ENCODE measurements at regions not wholly inside any gene's neighbourhood (a gene's known extent, or its start where the extent isn't known, plus 50 kb on each side); places are given as distances from the start of the nearest gene placed in this dataset.

DNA sequence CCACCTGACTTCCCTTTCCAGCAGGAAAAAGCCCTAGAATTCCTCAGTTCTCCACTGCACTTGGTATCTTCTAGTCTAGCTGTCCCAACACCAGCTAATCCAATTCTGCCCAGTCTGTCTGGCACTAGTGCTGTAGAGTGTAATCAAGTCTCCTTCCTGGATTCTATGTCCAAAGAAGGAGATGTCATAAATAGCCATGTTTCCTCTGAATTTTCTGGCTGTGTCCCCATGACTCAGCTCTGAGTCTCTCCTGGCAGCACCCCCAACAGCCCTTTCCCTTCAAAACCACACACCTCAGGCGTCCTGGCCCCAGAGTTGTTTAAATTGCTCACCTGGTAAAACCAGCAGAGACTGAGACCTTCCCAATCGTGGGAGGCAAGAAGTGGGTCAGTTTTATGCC is 197.2 kb downstream of the GRXCR1 start:
- H3K4me1 ChIP-seq (ENCODE audit: insufficient read depth, low read length, poor library complexity, severe bottlenecking) = no peaks in the 10 kb centered on the region
- intact Hi-C loops (cut with micrococcal nuclease; ENCODE audit: unreplicated experiment) = no loop called here
- H3K9me3 ChIP-seq (ENCODE audit: low read depth, low read length, poor library complexity, severe bottlenecking) = peaks cover 23% of the 10 kb centered on the region
- no peaks in the 10 kb centered on the region for H3K36me3 ChIP-seq (ENCODE audit: insufficient read depth, low read length, poor library complexity, severe bottlenecking)
- POLR2A ChIA-PET (ENCODE audit: low non-redundant PET) = no interaction called here
- TF ChIP-seq, protein P1, sequence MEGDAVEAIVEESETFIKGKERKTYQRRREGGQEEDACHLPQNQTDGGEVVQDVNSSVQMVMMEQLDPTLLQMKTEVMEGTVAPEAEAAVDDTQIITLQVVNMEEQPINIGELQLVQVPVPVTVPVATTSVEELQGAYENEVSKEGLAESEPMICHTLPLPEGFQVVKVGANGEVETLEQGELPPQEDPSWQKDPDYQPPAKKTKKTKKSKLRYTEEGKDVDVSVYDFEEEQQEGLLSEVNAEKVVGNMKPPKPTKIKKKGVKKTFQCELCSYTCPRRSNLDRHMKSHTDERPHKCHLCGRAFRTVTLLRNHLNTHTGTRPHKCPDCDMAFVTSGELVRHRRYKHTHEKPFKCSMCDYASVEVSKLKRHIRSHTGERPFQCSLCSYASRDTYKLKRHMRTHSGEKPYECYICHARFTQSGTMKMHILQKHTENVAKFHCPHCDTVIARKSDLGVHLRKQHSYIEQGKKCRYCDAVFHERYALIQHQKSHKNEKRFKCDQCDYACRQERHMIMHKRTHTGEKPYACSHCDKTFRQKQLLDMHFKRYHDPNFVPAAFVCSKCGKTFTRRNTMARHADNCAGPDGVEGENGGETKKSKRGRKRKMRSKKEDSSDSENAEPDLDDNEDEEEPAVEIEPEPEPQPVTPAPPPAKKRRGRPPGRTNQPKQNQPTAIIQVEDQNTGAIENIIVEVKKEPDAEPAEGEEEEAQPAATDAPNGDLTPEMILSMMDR (conservative IDR thresholded peaks at IDR 0.05; ENCODE audit: low read depth, low read length) = no peak
- CTCF ChIA-PET = no interaction called here
- H3K27ac ChIP-seq (ENCODE audit: low read depth, low read length, poor library complexity, severe bottlenecking) = no peak overlapping the region
- BruUV-seq (replicated peaks) = no TSS peak
- no peak for DNase-seq (ENCODE audit: low spot score)
- H3K27me3 ChIP-seq (replicated peaks; ENCODE audit: insufficient read depth, low read depth, low read length, poor library complexity) = no peaks in the 10 kb centered on the region
- H3K4me3 ChIP-seq (ENCODE audit: low read depth, low read length, poor library complexity, severe bottlenecking) = no peak overlapping the region

DNA sequence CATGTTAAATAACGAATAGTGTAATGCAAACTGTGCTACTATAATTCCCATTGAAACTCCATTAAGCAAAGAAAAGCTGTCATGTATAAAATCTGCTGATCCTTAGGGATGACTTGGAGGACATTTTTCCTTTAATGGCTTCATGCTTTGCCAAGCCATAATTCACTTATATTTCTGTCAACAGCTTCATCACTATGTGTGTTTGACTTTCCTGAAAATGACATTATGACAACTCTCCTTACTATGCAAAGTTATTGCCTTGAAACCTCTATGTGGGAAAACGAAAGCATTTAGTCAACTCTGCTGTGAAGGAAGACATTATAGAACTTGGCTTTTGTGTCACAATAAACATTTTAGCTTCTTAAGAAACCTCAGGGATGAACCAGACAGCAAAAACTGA is 210.5 kb downstream of the GRXCR1 start:
- Histone ChIP-seq H3K27me3 (replicated peaks; ENCODE audit: insufficient read depth, low read depth, low read length, poor library complexity) (no peaks in the 10 kb centered on the region), H3K4me1 (ENCODE audit: insufficient read depth, low read length, poor library complexity, severe bottlenecking) (no peaks in the 10 kb centered on the region), H3K27ac (ENCODE audit: low read depth, low read length, poor library complexity, severe bottlenecking) (no peak overlapping the region), H3K9me3 (ENCODE audit: low read depth, low read length, poor library complexity, severe bottlenecking) (peaks cover under 1% of the 10 kb centered on the region), H3K36me3 (ENCODE audit: insufficient read depth, low read length, poor library complexity, severe bottlenecking) (no peaks in the 10 kb centered on the region), H3K4me3 (ENCODE audit: low read depth, low read length, poor library complexity, severe bottlenecking) (no peak overlapping the region)
- POLR2A ChIA-PET (ENCODE audit: low non-redundant PET) = no interaction called here
- no TSS peak for BruUV-seq (replicated peaks)
- CTCF ChIA-PET = no interaction called here
- DNase-seq (ENCODE audit: low spot score) = no peak
- TF ChIP-seq EZH2 (IDR thresholded peaks at IDR 0.05; ENCODE audit: borderline replicate concordance, low read depth, low read length, poor library complexity, severe bottlenecking) = no peak
- TF ChIP-seq, protein P1 (conservative IDR thresholded peaks at IDR 0.05; ENCODE audit: low read depth, low read length) = no peak
- intact Hi-C loops (cut with micrococcal nuclease; ENCODE audit: unreplicated experiment) = no loop called here

DNA sequence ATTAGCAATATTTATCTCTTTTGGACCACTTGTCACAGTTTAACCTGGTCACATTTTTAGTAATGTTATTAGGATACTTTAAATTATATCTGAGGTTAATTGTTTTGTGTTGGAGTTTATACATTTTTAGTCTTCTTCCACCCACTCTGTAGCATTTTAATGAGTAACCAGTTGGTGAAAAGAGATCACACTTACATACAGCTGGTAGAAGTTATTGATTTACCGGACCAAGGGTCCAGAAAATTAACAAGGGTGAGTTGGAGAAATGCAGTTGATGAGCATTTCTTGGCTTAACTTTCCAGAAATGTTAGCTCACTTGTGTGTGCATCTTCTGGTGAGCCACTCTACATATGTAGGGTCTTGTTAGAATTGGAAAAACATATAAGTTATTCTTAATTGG is 219.6 kb downstream of the GRXCR1 start:
- TF ChIP-seq EZH2 (IDR thresholded peaks at IDR 0.05; ENCODE audit: borderline replicate concordance, low read depth, low read length, poor library complexity, severe bottlenecking) = no peak
- TF ChIP-seq, protein P1 (conservative IDR thresholded peaks at IDR 0.05; ENCODE audit: low read depth, low read length) = no peak
- H3K27me3 ChIP-seq (replicated peaks; ENCODE audit: insufficient read depth, low read depth, low read length, poor library complexity) = no peaks in the 10 kb centered on the region
- no peaks in the 10 kb centered on the region for H3K36me3 ChIP-seq (ENCODE audit: insufficient read depth, low read length, poor library complexity, severe bottlenecking)
- POLR2A ChIA-PET (ENCODE audit: low non-redundant PET) = no interaction called here
- no peak for DNase-seq (ENCODE audit: low spot score)
- H3K4me1 ChIP-seq (ENCODE audit: insufficient read depth, low read length, poor library complexity, severe bottlenecking) = no peaks in the 10 kb centered on the region
- H3K9me3 ChIP-seq (ENCODE audit: low read depth, low read length, poor library complexity, severe bottlenecking) = peaks cover 13% of the 10 kb centered on the region
- no peak overlapping the region for H3K27ac ChIP-seq (ENCODE audit: low read depth, low read length, poor library complexity, severe bottlenecking)
- no peak overlapping the region for H3K4me3 ChIP-seq (ENCODE audit: low read depth, low read length, poor library complexity, severe bottlenecking)
- intact Hi-C loops (cut with micrococcal nuclease; ENCODE audit: unreplicated experiment) = no loop called here
- BruUV-seq (replicated peaks) = no TSS peak
- CTCF ChIA-PET = no interaction called here
